22Rv1 (cell line): ENCODE measurements at regions not wholly inside any gene's neighbourhood (a gene's known extent, or its start where the extent isn't known, plus 50 kb on each side); places are given as distances from the start of the nearest gene placed in this dataset.

Experiments
- H3K27ac ChIP-seq: fragments of 450-650 bp; 2 replicates; pipeline ENCODE4 v1.5.1; 2017
- CTCF ChIP-seq: fragments of 450-650 bp; IDR thresholded peaks from 2 replicates; pipeline ENCODE4 v1.5.1; 2017; ENCODE audit warnings: mild to moderate bottlenecking
- ZFX ChIP-seq: fragments of 450-650 bp; IDR thresholded peaks from 2 replicates; pipeline ENCODE4 v1.6.1; 2017; ENCODE audit warnings: antibody characterized with exemption, borderline replicate concordance

GRCh38 chr6:151680846-151681432 is 126.5 kb upstream of the ESR1 start:
- TF ChIP-seq ZFX, result no peak
- no peak for TF ChIP-seq CTCF
- H3K27ac ChIP-seq, result no peak overlapping the region

- TF ChIP-seq CTCF (no peak), ZFX (no peak)
- H3K27ac ChIP-seq, result no peak overlapping the region
Observed at GRCh38 chr6:151681433-151682059, 125.9 kb upstream of the ESR1 start.

- H3K27ac ChIP-seq, result no peak overlapping the region
- no peak for TF ChIP-seq CTCF
- TF ChIP-seq ZFX, result no peak
Observed at GRCh38 chr6:151682251-151682650, 125.2 kb upstream of the ESR1 start.

- TF ChIP-seq ZFX (no peak), CTCF (no peak)
- H3K27ac ChIP-seq, result no peak overlapping the region
Observed at GRCh38 chr6:151682922-151683321, 124.6 kb upstream of the ESR1 start.

GRCh38 chr6:151683381-151683780 is 124.1 kb upstream of the ESR1 start:
- no peak overlapping the region for H3K27ac ChIP-seq
- TF ChIP-seq CTCF (no peak), ZFX (no peak)

- no peak overlapping the region for H3K27ac ChIP-seq
- no peak for TF ChIP-seq CTCF
- no peak for TF ChIP-seq ZFX
Observed at GRCh38 chr6:151689499-151690201, 117.8 kb upstream of the ESR1 start.

GRCh38 chr6:151690303-151690702 is 117.2 kb upstream of the ESR1 start:
- TF ChIP-seq CTCF (no peak), ZFX (no peak)
- H3K27ac ChIP-seq, result no peak overlapping the region
